Cerebellar cortex (tissue), 1 donor: ENCODE measurements at regions not wholly inside any gene's neighbourhood (a gene's known extent, or its start where the extent isn't known, plus 50 kb on each side); places are given as distances from the start of the nearest gene placed in this dataset.

Source experiments
- DNase-seq: peaks from one replicate; pipeline ENCODE4 v3.0.0-alpha.2; 2015; ENCODE audit warnings: low spot score

DNA sequence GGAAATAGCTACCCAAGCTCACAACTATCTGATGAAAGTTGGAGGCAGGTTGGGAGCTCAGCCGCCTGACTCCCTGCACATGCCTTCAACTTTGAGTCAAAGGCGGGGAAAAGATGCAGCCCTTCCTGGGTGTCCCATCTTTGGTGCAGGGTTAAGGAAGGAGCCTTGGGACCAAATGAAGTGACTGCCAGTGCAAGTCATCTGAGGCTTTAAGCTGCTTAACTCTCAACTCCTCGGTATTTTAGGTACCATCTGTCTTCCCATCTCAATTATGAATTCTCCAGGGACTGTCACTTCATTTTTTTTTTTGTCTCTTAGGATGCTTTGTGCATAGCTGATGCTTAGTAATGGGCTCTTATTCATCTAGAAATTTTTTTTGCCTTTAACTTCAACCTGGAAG, 408.8 kb upstream of the C2CD4B start:
- no peak for DNase-seq

DNA sequence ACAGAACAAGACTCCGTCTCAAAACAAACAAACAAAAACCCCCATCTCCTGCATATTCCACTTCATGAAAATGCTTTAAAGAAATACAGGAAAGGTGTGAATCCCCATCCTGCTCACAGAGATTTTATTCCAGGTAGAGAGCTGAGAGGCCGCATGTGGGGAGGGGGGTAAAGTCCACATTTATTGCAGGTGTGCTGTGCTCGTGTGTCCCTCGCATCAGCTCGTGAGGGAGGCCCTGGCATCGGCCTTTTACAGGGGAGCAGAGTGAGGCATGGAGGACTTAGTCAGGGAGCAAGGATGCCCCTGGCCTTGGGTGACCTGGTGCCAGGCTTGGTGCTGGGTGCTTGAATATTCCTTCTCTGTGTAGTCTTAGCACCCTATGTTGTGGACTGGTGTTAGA, 413.5 kb upstream of the C2CD4B start:
- no peak for DNase-seq

DNA sequence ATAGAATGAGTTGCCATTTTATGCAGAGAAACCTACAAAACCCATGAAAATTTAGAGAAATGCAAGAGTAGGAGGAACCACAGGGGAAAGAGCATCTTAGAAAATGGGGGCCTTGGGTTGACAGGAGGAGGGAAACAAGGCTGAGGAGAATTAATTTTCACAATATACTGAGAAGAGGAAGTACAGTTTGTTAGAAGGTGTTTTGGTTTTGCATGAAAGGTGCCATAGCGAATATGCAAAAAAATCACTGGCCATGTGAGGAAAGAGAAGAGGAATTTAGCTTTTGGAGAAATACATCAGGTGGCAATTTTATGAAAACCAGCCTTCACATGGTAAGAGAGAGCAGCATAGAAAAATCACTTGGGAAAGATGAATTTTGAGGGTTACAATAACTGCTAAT, 413.9 kb upstream of the C2CD4B start:
- no peak for DNase-seq

DNA sequence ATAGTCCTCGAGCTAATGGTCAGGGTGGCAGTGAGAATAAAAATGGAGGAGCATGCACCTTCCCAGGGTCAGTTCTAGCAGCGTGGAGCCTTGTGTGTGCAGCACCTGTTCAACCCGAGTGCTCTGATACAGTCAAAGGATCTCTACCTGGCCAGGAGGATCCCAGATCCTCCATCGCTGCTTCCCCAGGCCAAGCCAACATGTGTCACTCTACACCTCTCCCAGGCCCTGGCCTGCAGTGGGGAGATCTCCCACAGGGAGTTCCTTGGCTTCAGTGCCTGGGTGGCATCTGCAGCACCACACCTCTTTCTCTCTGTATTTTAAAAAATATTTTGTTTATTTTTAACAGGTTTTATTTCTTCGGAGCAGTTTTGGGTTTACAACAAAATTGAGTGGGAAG, 414.8 kb upstream of the C2CD4B start:
- no peak for DNase-seq

DNA sequence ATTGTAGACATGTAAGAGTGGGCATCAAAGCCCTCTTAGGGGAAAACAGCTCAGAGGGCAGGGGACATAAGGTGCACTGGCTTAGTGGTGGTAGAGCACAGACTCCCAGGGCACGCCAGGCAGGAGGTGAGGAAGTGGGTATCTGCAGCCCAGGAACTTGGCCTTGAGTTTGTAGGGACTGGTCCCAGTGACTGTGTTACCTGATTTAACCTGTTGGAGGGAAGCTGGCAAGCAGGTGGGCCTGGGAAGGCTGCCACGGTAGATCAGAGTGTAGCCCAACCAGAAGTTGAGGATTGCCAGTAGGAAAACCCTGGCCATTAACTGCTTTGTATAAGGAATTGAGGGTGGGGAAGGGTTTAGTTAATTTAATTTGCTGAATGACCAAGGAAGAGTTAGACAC, 417.5 kb upstream of the C2CD4B start:
- DNase-seq = no peak

DNA sequence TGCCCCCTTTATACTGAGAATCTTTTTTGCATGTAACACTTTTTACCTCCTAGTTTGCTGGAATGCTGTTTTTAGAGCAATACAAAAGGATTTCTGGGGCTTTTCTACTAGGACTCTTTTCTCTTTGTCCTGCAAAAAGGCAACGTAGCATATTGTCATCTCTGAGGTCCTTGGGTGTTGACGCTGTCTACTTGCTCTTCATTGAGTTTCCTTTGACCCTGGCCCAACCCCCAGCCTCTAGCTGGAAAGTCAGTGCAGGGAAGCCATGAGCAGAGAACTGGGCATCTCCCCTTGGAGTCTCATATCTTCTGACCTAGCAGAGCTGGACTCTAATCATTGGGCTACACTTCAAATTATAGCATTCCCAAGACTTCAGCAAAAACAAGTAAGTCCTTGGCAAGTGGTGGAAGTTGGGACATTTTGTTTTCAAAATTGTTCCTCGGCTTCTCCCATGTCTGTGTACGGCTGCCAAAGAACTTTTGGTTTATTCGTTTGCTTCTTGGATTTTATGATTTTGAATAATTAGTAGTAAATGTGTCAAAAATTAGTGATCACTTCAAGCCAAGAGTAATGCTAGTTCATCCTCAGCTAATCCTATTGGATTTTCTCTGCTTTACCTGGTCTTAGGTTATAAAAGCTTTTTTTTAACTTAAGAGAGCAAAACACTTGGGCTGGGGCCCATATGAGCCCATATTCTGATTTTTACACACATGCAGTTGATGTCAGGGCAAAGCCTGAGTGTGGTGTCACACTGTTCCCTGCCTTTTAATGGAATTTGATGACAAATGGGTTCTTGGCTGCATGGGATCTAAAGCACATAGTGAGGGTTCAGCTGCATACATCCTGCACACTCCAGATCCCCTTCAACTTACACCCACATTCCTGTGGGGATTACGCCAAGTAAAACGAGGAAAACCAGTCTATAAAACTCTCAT, 419.5 kb upstream of the C2CD4B start:
- no peak for DNase-seq

DNA sequence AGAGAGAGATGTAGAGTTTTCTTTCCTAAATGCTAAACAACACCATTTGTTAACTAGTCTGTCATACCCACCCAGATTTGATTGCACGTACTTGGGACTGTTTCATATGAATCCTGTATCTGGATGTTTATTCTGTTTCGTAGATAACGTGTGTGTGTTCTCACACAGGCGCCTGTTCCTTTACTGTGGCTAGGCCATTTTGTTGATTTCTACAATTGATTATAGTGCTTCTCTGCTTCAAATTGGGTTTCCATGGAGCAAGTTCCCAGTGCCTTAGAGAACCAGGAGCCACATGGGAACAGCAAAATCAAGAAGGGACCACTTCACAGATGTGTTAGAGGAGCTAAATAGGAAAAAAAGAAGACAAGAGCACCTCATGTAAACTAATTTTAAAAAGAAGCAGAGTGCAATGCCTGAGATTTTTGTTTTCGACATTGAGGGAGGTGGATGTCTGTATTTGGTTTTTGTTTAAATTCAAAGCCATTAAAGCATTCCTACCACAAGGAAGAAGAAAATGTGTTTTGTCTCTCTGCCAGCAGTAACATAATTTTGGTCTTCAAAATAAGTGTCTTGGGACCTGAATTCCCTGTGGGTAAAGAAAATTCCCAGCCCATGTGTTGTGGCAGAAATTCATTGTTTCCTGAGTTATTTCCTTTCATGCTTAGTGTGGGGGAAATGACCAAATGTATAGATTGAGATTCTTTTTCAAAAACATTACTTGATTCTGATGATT, 424.0 kb upstream of the C2CD4B start:
- no peak for DNase-seq

DNA sequence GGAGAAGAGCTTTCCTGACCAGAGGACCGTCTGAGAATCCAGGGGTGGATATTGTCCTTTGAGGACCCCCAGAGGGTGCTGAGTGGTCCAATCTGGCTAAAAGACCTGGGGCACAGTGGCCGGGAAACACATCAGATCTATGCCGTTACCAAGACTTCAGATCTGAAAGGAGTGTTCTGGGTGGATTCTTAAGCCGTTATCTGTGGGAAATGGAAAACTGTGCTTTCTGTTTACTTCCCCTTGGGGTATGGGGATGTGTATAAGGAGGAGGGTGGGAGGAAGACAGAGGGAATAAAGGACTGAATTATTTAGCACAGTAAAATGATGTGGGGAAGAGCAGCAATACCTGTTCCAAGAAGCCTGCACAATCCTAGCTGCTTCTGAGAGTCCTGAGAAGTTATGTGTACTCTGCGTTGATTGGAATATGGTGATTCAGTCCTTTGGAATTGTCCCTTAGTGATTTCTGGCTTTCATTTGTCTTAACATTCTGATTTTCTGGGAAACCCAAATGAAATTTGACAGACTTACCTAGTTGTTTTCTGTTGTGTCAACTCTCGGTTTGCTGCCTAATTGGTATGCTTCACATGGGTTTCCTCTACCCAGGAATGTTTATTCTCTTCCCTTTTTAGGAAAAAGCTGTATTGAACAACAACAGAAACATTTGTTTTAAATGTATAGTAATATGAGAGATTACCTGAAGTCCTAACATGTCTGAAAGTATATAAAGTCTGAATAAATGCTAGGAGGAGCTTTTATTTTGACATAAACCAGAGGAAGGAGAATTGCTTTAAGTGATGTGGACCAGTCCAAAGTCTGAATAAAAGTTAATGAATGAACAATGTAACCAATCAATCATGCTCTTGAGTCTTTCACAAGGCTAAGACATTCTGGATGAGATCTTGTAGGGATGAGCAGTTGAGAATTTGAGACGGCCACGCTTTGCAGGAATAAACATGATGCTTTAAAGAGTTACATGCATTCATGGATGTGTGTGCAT, 427.1 kb upstream of the C2CD4B start:
- no peak for DNase-seq

DNA sequence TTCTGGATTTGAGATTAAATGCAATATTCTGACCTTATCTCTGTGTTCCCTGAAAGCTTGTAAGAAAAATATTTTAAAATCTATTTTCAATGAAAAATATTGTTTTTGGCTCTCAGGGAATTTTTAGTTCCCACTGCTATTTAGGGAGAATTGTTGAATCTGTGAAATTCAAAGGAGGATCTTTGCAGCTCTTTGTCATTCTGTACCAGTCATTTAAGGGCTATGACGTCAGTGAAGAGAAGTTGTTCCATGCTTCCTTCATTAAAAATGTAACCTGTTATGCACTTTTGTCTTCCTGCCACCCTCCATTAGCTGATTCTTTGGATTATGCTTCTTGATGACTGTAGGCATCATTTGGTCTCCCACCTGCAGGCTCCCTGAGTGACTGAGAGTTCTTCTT, 427.8 kb upstream of the C2CD4B start:
- DNase-seq = no peak

DNA sequence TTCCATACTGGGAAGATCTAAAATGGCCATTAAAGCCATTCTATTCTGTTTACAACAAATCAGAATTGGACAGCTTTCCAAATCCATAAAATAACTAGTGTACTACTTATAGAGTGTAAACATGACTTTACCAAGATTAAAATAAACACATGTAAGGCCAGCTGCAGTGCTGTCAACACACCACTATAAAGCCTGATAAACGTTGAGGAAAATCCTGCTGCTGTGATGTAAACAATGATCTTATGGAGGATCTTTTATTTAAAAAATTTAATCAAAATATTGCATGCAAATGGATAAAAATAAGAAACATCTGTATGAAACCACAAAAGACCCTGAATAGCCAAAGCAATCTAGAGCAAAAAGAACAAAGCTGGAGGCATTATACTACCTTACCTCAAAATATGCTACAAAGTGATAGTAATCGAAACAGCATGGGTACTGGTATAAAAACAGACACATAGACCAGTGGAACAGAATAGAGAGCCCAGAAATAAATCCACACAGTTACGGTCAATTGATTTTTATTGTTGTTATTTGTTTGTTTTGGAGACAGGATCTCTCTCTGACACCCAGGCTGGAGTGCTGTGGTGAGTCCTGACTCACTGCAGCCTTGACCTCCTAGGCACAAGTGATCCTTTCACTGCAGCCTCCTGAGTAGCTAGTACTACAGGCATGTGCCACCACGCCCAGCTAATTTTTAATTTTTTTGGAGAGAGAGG, 428.8 kb upstream of the C2CD4B start:
- DNase-seq = no peak

DNA sequence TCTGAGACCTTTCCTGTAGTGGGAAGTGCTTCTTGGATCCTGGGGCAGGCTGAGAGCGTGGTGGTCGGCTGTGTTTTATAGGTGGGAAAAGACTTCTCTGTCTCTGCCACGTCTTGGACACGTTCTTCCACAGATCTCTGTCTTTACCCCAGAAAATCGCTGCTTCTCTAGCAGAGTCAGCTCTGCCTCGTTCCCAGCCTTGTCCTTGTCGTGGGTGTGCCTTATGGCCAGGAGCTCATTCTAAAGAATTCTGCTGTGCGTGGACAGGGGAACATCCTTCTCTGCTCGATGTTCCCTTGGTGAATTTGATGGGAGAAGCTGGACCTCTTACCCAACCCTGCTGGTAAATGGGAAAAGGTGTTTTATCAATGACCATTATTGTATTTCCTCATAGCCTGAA, 433.1 kb upstream of the C2CD4B start:
- no peak for DNase-seq

DNA sequence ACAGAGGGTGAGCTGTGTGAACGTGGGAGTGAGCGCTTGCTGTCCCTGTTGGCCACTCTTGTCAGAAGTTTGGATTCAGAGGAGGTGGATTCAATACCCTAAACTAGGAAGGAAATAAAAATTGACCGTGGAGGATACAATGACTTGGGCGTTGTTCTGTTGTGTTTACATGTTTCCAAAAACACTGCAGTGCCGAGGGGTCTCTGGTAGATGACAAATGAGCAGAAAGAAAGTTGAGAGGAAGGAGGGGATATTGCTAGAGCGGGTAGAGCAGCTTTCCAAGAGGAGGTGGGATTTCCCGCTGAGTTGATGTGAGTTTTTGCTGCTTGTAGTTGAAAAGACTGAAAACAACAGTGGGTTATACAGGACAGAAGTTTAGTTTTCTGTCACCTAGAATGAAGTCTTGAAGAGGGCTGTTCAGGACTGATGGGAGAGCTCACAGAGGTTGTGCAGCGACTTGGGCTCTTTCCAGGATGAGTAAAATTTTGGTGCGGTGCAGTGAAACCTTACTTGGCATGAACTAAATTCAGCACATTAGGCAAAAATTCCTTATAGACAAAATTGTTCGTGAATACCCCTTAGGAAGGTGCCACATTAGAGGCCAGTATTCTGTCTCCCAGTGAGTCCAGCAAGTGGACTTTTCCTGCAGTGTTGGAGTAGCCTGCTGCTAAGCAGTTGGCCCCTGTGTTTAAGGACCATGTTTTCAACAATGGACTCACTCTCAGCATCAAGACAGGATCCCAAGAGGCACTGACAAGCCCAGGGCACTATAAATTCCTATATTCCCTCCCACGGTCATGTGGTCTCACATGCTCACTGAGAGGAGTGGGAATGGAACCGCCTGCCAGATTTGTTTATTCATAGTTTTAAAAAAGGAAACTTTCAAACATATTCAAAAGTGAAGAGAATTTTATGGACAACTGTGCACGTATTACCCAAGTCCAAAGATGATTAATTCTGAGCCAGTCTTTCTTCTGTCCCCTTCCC, 435.0 kb upstream of the C2CD4B start:
- DNase-seq = no peak

DNA sequence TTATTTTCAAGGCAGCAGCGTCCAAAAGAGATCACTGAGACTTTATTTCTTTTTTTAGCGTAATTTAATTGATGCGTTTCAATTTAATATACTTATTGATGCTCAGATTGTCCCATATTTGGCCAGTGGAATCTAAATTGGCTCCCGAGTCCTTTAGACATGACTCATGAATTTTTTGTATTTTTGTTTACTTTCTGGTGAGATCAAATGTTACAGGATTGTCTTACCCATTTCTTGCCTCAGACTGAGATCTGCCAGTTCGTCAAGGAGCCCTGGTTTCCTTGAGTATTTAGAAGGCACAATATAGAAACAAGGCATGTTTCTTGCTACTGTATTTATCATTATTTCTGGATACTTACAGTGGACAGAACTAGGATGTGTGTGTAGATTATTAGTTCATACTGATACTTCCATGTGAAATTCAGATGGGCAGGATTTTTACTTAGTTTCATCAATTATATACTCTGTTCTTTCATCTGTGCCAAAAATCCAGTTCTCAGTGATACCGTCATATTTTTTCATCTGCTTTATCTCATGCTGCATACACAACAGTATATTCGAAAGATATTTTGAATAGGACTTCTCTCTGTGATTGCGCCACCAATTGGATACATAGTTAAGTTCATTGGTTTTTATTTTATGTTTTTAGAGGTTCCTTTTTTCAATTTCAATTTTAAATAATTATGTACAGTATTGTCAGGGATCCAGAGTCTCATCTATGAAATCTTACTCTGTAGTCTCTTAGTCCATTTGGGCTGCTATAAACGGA, 436.9 kb upstream of the C2CD4B start:
- no peak for DNase-seq

DNA sequence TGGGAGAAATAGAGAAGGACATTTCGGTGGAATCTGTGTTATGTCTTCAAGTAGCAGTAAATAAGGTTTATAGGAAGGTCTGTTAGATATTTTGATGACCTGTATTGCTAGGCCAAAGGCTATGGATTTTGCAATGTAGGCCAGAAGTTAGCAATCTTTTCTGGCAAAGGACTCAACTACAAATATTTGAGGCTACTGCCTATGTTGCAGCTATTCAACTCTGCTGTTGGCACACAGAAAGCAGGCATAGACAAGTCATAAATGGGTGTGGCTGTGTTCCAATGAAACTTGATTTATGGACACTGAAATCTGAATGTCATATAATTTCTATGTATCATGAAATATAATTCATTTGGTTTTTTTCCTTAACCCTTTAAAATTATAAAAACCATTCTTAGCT, 438.7 kb upstream of the C2CD4B start:
- no peak for DNase-seq

DNA sequence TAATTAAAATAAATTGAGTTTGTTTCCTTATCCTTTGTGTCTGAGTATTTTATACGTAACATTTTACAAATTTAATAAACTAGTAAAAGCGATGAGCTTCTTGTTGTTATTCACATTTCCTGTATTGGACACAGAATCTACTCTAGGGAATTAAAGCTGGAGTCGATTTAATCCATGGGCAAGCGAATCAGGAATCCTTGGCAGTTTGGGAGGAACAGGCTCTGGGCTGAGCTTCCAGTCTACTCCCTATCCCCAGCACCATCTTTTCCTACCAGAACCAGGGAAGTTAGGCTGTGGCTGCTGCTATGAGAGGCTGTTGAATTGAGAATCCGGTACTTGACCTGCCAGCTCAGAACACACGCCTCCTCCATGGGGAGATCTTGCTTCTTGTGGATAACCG, 437.3 kb upstream of the TPM1 start:
- DNase-seq = no peak

DNA sequence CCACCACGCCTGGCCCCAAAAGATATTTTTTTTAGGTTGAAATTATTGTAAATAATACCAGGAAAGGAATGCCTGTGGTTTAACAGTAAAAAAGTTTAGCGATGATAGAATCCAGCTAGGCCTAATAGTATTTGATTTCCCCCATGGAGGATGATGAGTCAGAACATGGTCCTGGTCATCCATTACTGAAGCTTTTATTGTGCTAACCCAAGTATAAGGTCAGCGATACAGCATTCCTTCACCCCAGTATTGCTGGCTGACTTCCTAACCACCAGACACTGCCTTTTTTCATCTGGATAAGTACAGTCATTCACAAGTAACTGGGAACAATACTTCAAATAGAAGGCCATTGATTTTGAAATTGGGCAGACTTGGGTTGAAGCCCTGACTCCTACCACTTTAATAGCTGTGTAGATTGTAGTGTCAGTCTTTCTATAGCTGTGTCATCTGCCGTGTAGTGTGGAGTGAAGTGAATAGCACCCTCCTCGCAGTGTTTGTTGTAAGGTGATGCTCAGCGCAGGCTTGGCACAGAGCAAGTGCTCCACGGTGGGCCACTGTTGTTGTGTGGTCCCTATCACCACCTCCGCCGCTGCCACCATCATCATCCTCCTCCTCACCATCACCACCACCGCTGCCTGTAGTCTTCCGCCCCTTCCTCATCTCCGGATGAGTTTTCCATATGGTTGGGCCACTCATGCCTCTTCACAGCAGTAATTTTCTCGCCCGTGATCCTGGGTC, 436.0 kb upstream of the TPM1 start:
- no peak for DNase-seq

DNA sequence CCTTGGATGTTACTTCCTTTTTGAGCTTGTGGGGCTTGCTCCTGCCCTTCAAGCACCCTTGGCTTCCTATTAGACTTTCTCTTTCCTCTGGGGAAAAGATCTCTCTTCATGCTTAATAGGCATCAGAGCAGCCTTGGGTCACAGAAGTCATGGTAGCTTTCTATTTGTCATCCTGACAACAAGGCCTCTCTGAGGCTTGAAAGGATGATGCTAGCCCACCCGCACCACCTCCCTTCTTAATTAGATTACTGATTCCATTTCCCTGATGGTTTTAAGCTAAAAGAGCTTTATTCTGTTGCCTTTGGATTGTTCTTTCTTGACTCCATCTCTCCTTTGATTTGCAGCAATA, 435.5 kb upstream of the TPM1 start:
- DNase-seq = no peak

DNA sequence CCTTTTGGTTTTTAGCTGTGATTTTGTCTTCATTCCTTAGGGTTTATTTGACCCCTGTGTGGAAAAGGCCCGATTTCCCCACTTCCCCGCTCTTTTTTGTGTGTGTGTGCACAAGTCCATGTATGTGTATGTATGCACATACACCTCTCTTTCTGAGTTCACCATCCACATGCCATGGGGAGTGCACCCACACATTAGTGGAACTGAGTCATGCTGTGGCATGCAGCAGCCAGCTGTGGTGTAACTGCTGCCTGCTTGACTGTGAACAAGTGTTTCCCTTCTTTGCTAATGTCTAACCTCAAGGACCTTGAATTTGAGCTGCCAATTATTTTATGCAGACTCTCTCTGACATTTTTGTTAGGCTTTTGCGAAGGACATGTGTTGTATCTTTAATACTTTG, 434.9 kb upstream of the TPM1 start:
- DNase-seq = no peak

DNA sequence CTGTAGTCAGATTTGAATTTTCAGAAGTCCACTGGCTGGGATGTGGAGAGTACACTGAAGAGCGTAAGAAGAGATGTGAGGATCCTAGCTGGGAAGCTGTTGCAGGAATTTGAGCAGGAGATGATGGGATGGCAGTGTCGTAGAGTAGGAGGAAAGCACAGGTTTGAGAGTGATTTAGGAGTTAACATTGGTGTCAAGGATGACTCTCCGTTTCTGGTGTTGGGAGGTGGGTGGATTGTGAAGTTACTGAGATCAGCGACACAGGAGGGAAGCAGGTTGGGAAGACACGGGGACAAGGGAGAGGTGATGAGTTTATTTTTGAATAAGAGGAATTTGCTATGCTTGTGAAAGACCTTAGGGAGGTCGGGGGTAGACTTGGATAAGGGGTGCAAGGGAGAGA, 434.2 kb upstream of the TPM1 start:
- DNase-seq = no peak
